Suprapubic skin (tissue), 4 donors: ENCODE measurements at regions not wholly inside any gene's neighbourhood (a gene's known extent, or its start where the extent isn't known, plus 50 kb on each side); places are given as distances from the start of the nearest gene placed in this dataset.

ENCODE experiments used
- CTCF ChIP-seq, 2 donors: fragments of 200-600 bp in 1 of 2; fragments of 450-650 bp in 1 of 2; sonication (generic) in 1 of 2; IDR thresholded peaks; one replicate each; pipeline ENCODE4 v1.5.1; 2016 to 2019; ENCODE audit warnings: antibody characterized with exemption in 2 of 2, mild to moderate bottlenecking in 1 of 2, moderate library complexity in 1 of 2
- POLR2A ChIP-seq, 2 donors: fragments of 450-650 bp; IDR thresholded peaks; one replicate each; pipeline ENCODE4 v1.6.1; 2017; ENCODE audit warnings: antibody characterized with exemption in 2 of 2, mild to moderate bottlenecking in 2 of 2, moderate library complexity in 2 of 2
- POLR2AphosphoS5 ChIP-seq, 3 donors: sonication (generic); formaldehyde crosslinking; IDR thresholded peaks; one replicate each; pipeline ENCODE4 v1.6.1; 2017; ENCODE audit warnings: antibody characterized with exemption in 3 of 3

GRCh38 chr2:129793431-129793902, 186.0 kb upstream of the RAB6C start:
- TF ChIP-seq CTCF (IDR thresholded peaks at IDR 0.05): no peak
- TF ChIP-seq POLR2AphosphoS5 (IDR thresholded peaks at IDR 0.05): no peak
- TF ChIP-seq POLR2A (IDR thresholded peaks at IDR 0.05): no peak
